ENCODE measurements at regions not wholly inside any gene's neighbourhood (a gene's known extent, or its start where the extent isn't known, plus 50 kb on each side); places are given as distances from the start of the nearest gene placed in this dataset.
A peak's percentile ranks its signal among the peaks of the same experiment; 100 is the strongest.

- ChIA-PET POLR2A (ENCODE audit: low non-redundant PET) (no interaction called here), CTCF (no interaction called here)
- peak; percentile 9 for DNase-seq (ENCODE audit: low spot score)
- no TSS peak for BruUV-seq (replicated peaks)
- no peaks in the 10 kb centered on the region for H3K36me3 ChIP-seq (ENCODE audit: insufficient read depth, low read length, poor library complexity, severe bottlenecking)
- no peak for TF ChIP-seq EZH2 (IDR thresholded peaks at IDR 0.05; ENCODE audit: borderline replicate concordance, low read depth, low read length, poor library complexity, severe bottlenecking)
- TF ChIP-seq, protein P1, sequence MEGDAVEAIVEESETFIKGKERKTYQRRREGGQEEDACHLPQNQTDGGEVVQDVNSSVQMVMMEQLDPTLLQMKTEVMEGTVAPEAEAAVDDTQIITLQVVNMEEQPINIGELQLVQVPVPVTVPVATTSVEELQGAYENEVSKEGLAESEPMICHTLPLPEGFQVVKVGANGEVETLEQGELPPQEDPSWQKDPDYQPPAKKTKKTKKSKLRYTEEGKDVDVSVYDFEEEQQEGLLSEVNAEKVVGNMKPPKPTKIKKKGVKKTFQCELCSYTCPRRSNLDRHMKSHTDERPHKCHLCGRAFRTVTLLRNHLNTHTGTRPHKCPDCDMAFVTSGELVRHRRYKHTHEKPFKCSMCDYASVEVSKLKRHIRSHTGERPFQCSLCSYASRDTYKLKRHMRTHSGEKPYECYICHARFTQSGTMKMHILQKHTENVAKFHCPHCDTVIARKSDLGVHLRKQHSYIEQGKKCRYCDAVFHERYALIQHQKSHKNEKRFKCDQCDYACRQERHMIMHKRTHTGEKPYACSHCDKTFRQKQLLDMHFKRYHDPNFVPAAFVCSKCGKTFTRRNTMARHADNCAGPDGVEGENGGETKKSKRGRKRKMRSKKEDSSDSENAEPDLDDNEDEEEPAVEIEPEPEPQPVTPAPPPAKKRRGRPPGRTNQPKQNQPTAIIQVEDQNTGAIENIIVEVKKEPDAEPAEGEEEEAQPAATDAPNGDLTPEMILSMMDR (conservative IDR thresholded peaks at IDR 0.05; ENCODE audit: low read depth, low read length), result no peak
- H3K4me3 ChIP-seq (ENCODE audit: low read depth, low read length, poor library complexity, severe bottlenecking), result no peak overlapping the region
- intact Hi-C loops (cut with micrococcal nuclease; ENCODE audit: unreplicated experiment), result no loop called here
- no peak overlapping the region for H3K27ac ChIP-seq (ENCODE audit: low read depth, low read length, poor library complexity, severe bottlenecking)
- no peaks in the 10 kb centered on the region for H3K27me3 ChIP-seq (replicated peaks; ENCODE audit: insufficient read depth, low read depth, low read length, poor library complexity)
- H3K9me3 ChIP-seq (ENCODE audit: low read depth, low read length, poor library complexity, severe bottlenecking), result no peaks in the 10 kb centered on the region
- H3K4me1 ChIP-seq (ENCODE audit: insufficient read depth, low read length, poor library complexity, severe bottlenecking), result no peaks in the 10 kb centered on the region
Measured at GRCh38 chr4:130722361-130722760, 1626.4 kb downstream of the C4orf33 start.

- POLR2A ChIA-PET (ENCODE audit: low non-redundant PET), result no interaction called here
- CTCF ChIA-PET, result no interaction called here
- no peak for TF ChIP-seq EZH2 (IDR thresholded peaks at IDR 0.05; ENCODE audit: borderline replicate concordance, low read depth, low read length, poor library complexity, severe bottlenecking)
- TF ChIP-seq, protein P1 (conservative IDR thresholded peaks at IDR 0.05; ENCODE audit: low read depth, low read length), result no peak
- Histone ChIP-seq H3K4me1 (ENCODE audit: insufficient read depth, low read length, poor library complexity, severe bottlenecking) (no peaks in the 10 kb centered on the region), H3K4me3 (ENCODE audit: low read depth, low read length, poor library complexity, severe bottlenecking) (no peak overlapping the region), H3K27me3 (replicated peaks; ENCODE audit: insufficient read depth, low read depth, low read length, poor library complexity) (no peaks in the 10 kb centered on the region), H3K27ac (ENCODE audit: low read depth, low read length, poor library complexity, severe bottlenecking) (no peak overlapping the region), H3K9me3 (ENCODE audit: low read depth, low read length, poor library complexity, severe bottlenecking) (no peaks in the 10 kb centered on the region), H3K36me3 (ENCODE audit: insufficient read depth, low read length, poor library complexity, severe bottlenecking) (no peaks in the 10 kb centered on the region)
- no peak for DNase-seq (ENCODE audit: low spot score)
- intact Hi-C loops (cut with micrococcal nuclease; ENCODE audit: unreplicated experiment), result no loop called here
- BruUV-seq (replicated peaks), result no TSS peak
Measured at GRCh38 chr4:130736436-130737185, 1640.7 kb downstream of the C4orf33 start.

GRCh38 chr4:130738233-130738632, 1642.3 kb downstream of the C4orf33 start:
- intact Hi-C loops (cut with micrococcal nuclease; ENCODE audit: unreplicated experiment), result no loop called here
- no peaks in the 10 kb centered on the region for H3K27me3 ChIP-seq (replicated peaks; ENCODE audit: insufficient read depth, low read depth, low read length, poor library complexity)
- no peaks in the 10 kb centered on the region for H3K9me3 ChIP-seq (ENCODE audit: low read depth, low read length, poor library complexity, severe bottlenecking)
- H3K27ac ChIP-seq (ENCODE audit: low read depth, low read length, poor library complexity, severe bottlenecking), result no peak overlapping the region
- ChIA-PET POLR2A (ENCODE audit: low non-redundant PET) (no interaction called here), CTCF (no interaction called here)
- no peak for TF ChIP-seq EZH2 (IDR thresholded peaks at IDR 0.05; ENCODE audit: borderline replicate concordance, low read depth, low read length, poor library complexity, severe bottlenecking)
- TF ChIP-seq, protein P1 (conservative IDR thresholded peaks at IDR 0.05; ENCODE audit: low read depth, low read length), result no peak
- no peak for DNase-seq (ENCODE audit: low spot score)
- no peaks in the 10 kb centered on the region for H3K36me3 ChIP-seq (ENCODE audit: insufficient read depth, low read length, poor library complexity, severe bottlenecking)
- H3K4me3 ChIP-seq (ENCODE audit: low read depth, low read length, poor library complexity, severe bottlenecking), result no peak overlapping the region
- BruUV-seq (replicated peaks), result no TSS peak
- H3K4me1 ChIP-seq (ENCODE audit: insufficient read depth, low read length, poor library complexity, severe bottlenecking), result no peaks in the 10 kb centered on the region

Data from A673 (cell line).